H1 (cell line): ENCODE measurements at regions not wholly inside any gene's neighbourhood (a gene's known extent, or its start where the extent isn't known, plus 50 kb on each side); places are given as distances from the start of the nearest gene placed in this dataset.

Experiments
- CTCF ChIA-PET: fragments of 300-600 bp; sonication (Branson Sonifier 250); formaldehyde crosslinking; loops from one replicate; lab custom pipeline; 2021; ENCODE audit not compliant: partially characterized antibody; lab: Charles Lee
- POLR2A ChIA-PET: fragments of 300-600 bp; sonication (Branson Sonifier 250); formaldehyde crosslinking; loops from one replicate; lab custom pipeline; 2021; ENCODE audit warnings: inconsistent platforms; ENCODE audit not compliant: partially characterized antibody; lab: Charles Lee
- DNase-seq, 2 experiments: peaks; one replicate each; pipeline versions ENCODE4 v3.0.0 to v3.0.0-alpha.2; 2010 to 2022; ENCODE audit warnings: low spot score in 2 of 2, low read depth in 1 of 2, mixed read lengths in 1 of 2
- FAIRE-seq: peaks from 2 replicates; lab custom pipeline; 2011; peaks lifted over from hg19 to GRCh38; lab: Jason Lieb, UNC
- H2AFZ ChIP-seq: 2 replicates; pipeline ENCODE4 v1.8.1; 2012; ENCODE audit warnings: low read length, inconsistent platforms
- H2AK5ac ChIP-seq: 2 replicates; pipeline ENCODE4 v1.6.1; 2013; ENCODE audit warnings: low read depth, low read length
- H2BK120ac ChIP-seq: replicated peaks from 2 replicates; pipeline ENCODE3; 2013; ENCODE audit warnings: low read depth, low read length, inconsistent platforms
- H2BK12ac ChIP-seq: 2 replicates; pipeline ENCODE4 v1.6.1; 2013; ENCODE audit warnings: low read depth, low read length
- H2BK15ac ChIP-seq: 2 replicates; pipeline ENCODE4 v1.6.1; 2013; ENCODE audit warnings: low read length
- H2BK20ac ChIP-seq: 2 replicates; pipeline ENCODE4 v1.6.1; 2013; ENCODE audit warnings: low read length
- H2BK5ac ChIP-seq: 2 replicates; pipeline ENCODE4 v1.6.1; 2013; ENCODE audit warnings: low read depth, low read length
- H3K14ac ChIP-seq: 2 replicates; pipeline ENCODE4 v1.6.1; 2013; ENCODE audit warnings: inconsistent platforms; ENCODE audit not compliant: insufficient read length
- H3K18ac ChIP-seq: 2 replicates; pipeline ENCODE4 v1.6.1; 2013; ENCODE audit warnings: low read length; ENCODE audit errors: extremely low read depth
- H3K23ac ChIP-seq: 2 replicates; pipeline ENCODE4 v1.6.1; 2013; ENCODE audit warnings: inconsistent platforms; ENCODE audit not compliant: insufficient read length
- H3K23me2 ChIP-seq: 2 replicates; pipeline ENCODE4 v1.6.1; 2013; ENCODE audit warnings: low read depth, low read length
- H3K27ac ChIP-seq: 2 replicates; pipeline ENCODE4 v1.6.1; 2011; ENCODE audit warnings: low read depth, low read length, inconsistent platforms
- H3K27me3 ChIP-seq, 4 experiments: replicated peaks in 1 of 4; 1 replicate in 1 of 4; 2 replicates in 3 of 4; pipeline versions ENCODE4 v1.6.1 to v1.8.1; 2011 to 2013; ENCODE audit warnings: low read length in 3 of 4, mild to moderate bottlenecking in 3 of 4, inconsistent platforms in 2 of 4, mixed read lengths in 2 of 4, moderate library complexity in 1 of 4; ENCODE audit not compliant: control insufficient read depth in 3 of 4, insufficient read depth in 3 of 4; ENCODE audit errors: extremely low read depth in 1 of 4
- H3K36me3 ChIP-seq, 4 experiments: 2 replicates each; pipeline versions ENCODE4 v1.6.1 to v1.8.1; 2011 to 2013; ENCODE audit warnings: mild to moderate bottlenecking in 4 of 4, low read length in 3 of 4, moderate library complexity in 2 of 4, control low read depth in 1 of 4, inconsistent platforms in 1 of 4; ENCODE audit not compliant: insufficient read depth in 4 of 4, control insufficient read depth in 2 of 4
- H3K4ac ChIP-seq: replicated peaks from 2 replicates; pipeline ENCODE3; 2013; ENCODE audit warnings: low read length, low read depth, mixed read lengths, inconsistent platforms; ENCODE audit not compliant: insufficient read length
- H3K4me1 ChIP-seq, 4 experiments: replicated peaks in 1 of 4; 1 replicate in 1 of 4; 2 replicates in 3 of 4; pipeline versions ENCODE4 v1.6.1 to v1.8.1; 2011 to 2013; ENCODE audit warnings: low read length in 3 of 4, inconsistent platforms in 2 of 4, mixed read lengths in 1 of 4; ENCODE audit not compliant: insufficient read depth in 4 of 4, control insufficient read depth in 3 of 4
- H3K4me2 ChIP-seq, 2 experiments: 2 replicates each; pipeline versions ENCODE4 v1.6.1 to v1.8.1; 2011 to 2013; ENCODE audit warnings: low read depth in 2 of 2, low read length in 2 of 2, control low read depth in 1 of 2, inconsistent platforms in 1 of 2, mild to moderate bottlenecking in 1 of 2; ENCODE audit not compliant: insufficient read depth in 1 of 2
- H3K4me3 ChIP-seq, 4 experiments: fragments of 200-600, 300-600 bp in 1 of 4; sonication (generic), shearing (Covaris generic), sonication (Bioruptor Twin) in 1 of 4; 2 replicates each; pipeline versions ENCODE4 v1.5.1 to v1.8.1; 2011 to 2016; ENCODE audit warnings: low read length in 4 of 4, low read depth in 3 of 4, control low read depth in 2 of 4, inconsistent platforms in 2 of 4, mild to moderate bottlenecking in 2 of 4, mixed read lengths in 1 of 4, moderate library complexity in 1 of 4; ENCODE audit not compliant: insufficient read depth in 2 of 4; ENCODE audit errors: extremely low read depth in 1 of 4
- H3K56ac ChIP-seq: replicated peaks from 2 replicates; pipeline ENCODE3; 2013; ENCODE audit warnings: low read depth, mild to moderate bottlenecking, mixed read lengths, low read length, inconsistent platforms; ENCODE audit not compliant: insufficient read length
- H3K79me1 ChIP-seq: 2 replicates; pipeline ENCODE4 v1.6.1; 2013; ENCODE audit warnings: low read depth, low read length, control low read depth
- H3K79me2 ChIP-seq, 2 experiments: 2 replicates each; pipeline versions ENCODE4 v1.6.1 to v1.8.1; 2012 to 2013; ENCODE audit warnings: low read length in 2 of 2, mild to moderate bottlenecking in 2 of 2, inconsistent platforms in 1 of 2; ENCODE audit not compliant: insufficient read depth in 2 of 2, control insufficient read depth in 1 of 2
- H3K9ac ChIP-seq, 4 experiments: replicated peaks in 1 of 4; 1 replicate in 1 of 4; 2 replicates in 3 of 4; pipeline versions ENCODE4 v1.6.1 to v1.8.1; 2011 to 2013; ENCODE audit warnings: low read depth in 3 of 4, low read length in 3 of 4, control low read depth in 2 of 4, mild to moderate bottlenecking in 2 of 4, moderate library complexity in 2 of 4, inconsistent platforms in 1 of 4; ENCODE audit errors: extremely low read depth in 1 of 4
- H3K9me3 ChIP-seq, 2 experiments: 2 replicates each; pipeline versions ENCODE4 v1.6.1 to v1.8.1; 2012 to 2013; ENCODE audit warnings: mild to moderate bottlenecking in 2 of 2, moderate library complexity in 2 of 2, control low read depth in 1 of 2, inconsistent platforms in 1 of 2, low read depth in 1 of 2, low read length in 1 of 2, mixed read lengths in 1 of 2; ENCODE audit not compliant: insufficient read depth in 2 of 2
- H4K20me1 ChIP-seq, 2 experiments: replicated peaks in 1 of 2; 2 replicates each; pipeline versions ENCODE3 to v1.8.1; 2011 to 2013; ENCODE audit warnings: inconsistent platforms in 2 of 2, low read length in 2 of 2, mild to moderate bottlenecking in 1 of 2; ENCODE audit not compliant: insufficient read depth in 2 of 2, control insufficient read depth in 1 of 2
- H4K5ac ChIP-seq: 2 replicates; pipeline ENCODE4 v1.6.1; 2013; ENCODE audit warnings: low read length, low read depth, mixed read lengths, inconsistent platforms; ENCODE audit not compliant: insufficient read length
- H4K8ac ChIP-seq: 2 replicates; pipeline ENCODE4 v1.8.0; 2013; ENCODE audit warnings: mild to moderate bottlenecking, moderate library complexity, low read length, inconsistent platforms; ENCODE audit not compliant: insufficient read depth; ENCODE audit errors: extremely low read depth
- H4K91ac ChIP-seq: replicated peaks from 2 replicates; pipeline ENCODE3; 2013; ENCODE audit warnings: low read length, mixed read lengths, inconsistent platforms; ENCODE audit not compliant: insufficient read length
- ATF3 ChIP-seq: IDR thresholded peaks from 2 replicates; pipeline ENCODE4 v1.6.1; 2011; ENCODE audit warnings: low read depth, mild to moderate bottlenecking, low read length; ENCODE audit not compliant: insufficient read depth
- CEBPB ChIP-seq: IDR thresholded peaks from 2 replicates; pipeline ENCODE4 v1.6.1; 2012; ENCODE audit warnings: low read depth, low read length
- CHD2 ChIP-seq: IDR thresholded peaks from 2 replicates; pipeline ENCODE4 v1.6.1; 2012; ENCODE audit warnings: low read length, improper control_type of control experiment
- EGR1 ChIP-seq: IDR thresholded peaks from 2 replicates; pipeline ENCODE4 v1.6.1; 2011; ENCODE audit warnings: low read depth, low read length, borderline replicate concordance
- EP300 ChIP-seq, 2 experiments: IDR thresholded peaks; 1 replicate in 1 of 2; 2 replicates in 1 of 2; pipeline ENCODE4 v1.6.1; 2011 to 2012; ENCODE audit warnings: low read depth in 2 of 2, low read length in 2 of 2, mild to moderate bottlenecking in 2 of 2, borderline replicate concordance in 1 of 2, inconsistent platforms in 1 of 2, moderate library complexity in 1 of 2
- GTF2F1 ChIP-seq: IDR thresholded peaks from 2 replicates; pipeline ENCODE4 v1.6.1; 2012; ENCODE audit warnings: low read depth, low read length, improper control_type of control experiment, borderline replicate concordance
- JUN ChIP-seq: IDR thresholded peaks from 2 replicates; pipeline ENCODE4 v1.6.1; 2011; ENCODE audit warnings: low read depth, mild to moderate bottlenecking, improper control_type of control experiment, low read length
- KDM4A ChIP-seq: IDR thresholded peaks from one replicate; pipeline ENCODE4 v1.7.1; 2012; ENCODE audit warnings: low read depth, mild to moderate bottlenecking, moderate library complexity, low read length, inconsistent platforms; ENCODE audit not compliant: severe bottlenecking
- PHF8 ChIP-seq: fragments of 200-600 bp; sonication (generic); conservative IDR thresholded peaks from 2 replicates; pipeline ENCODE4 v1.7.1; 2012; ENCODE audit warnings: low read depth, mild to moderate bottlenecking, inconsistent platforms, low read length, moderate library complexity
- POLR2A ChIP-seq, 2 experiments: IDR thresholded peaks; 1 replicate in 1 of 2; 2 replicates in 1 of 2; pipeline ENCODE4 v1.6.1; 2011; ENCODE audit warnings: low read depth in 2 of 2, low read length in 2 of 2, mild to moderate bottlenecking in 2 of 2; ENCODE audit errors: control extremely low read depth in 1 of 2
- RAD21 ChIP-seq, 2 experiments: IDR thresholded peaks in 1 of 2; conservative IDR thresholded peaks in 1 of 2; 2 replicates each; pipeline ENCODE4 v1.6.1; 2011; ENCODE audit warnings: low read depth in 2 of 2, low read length in 2 of 2, improper control_type of control experiment in 1 of 2, inconsistent platforms in 1 of 2, mild to moderate bottlenecking in 1 of 2, moderate library complexity in 1 of 2
- SP1 ChIP-seq: IDR thresholded peaks from 2 replicates; pipeline ENCODE4 v1.6.1; 2011; ENCODE audit warnings: low read depth, low read length
- SUZ12 ChIP-seq: fragments of 200-600 bp; sonication (generic); IDR thresholded peaks from 2 replicates; pipeline ENCODE4 v1.6.1; 2012; ENCODE audit warnings: mild to moderate bottlenecking, inconsistent platforms, low read length, moderate library complexity, mixed read lengths
- TAF7 ChIP-seq: optimal IDR thresholded peaks from 2 replicates; pipeline ENCODE3; 2011; ENCODE audit warnings: low read depth, mild to moderate bottlenecking, inconsistent platforms, low read length, moderate library complexity, borderline replicate concordance
- YY1 ChIP-seq: IDR thresholded peaks from 2 replicates; pipeline ENCODE4 v1.6.1; 2011; ENCODE audit warnings: low read depth, mild to moderate bottlenecking, low read length
- WGBS, 2 experiments: shearing (Covaris generic) in 1 of 2; methylation state at CpG; one replicate each; pipeline versions ENCODE4 v1.1.6 to v1.1.7; 2013 to 2015; ENCODE audit warnings: low lambda C conversion rate in 2 of 2, mixed read lengths in 2 of 2, inconsistent platforms in 1 of 2, low coverage in 1 of 2, missing lambda C conversion rate in 1 of 2; ENCODE audit not compliant: insufficient replicate concordance in 2 of 2, insufficient coverage in 1 of 2, insufficient read length in 1 of 2; ENCODE audit errors: extremely low coverage in 1 of 2, missing lambda C conversion rate in 1 of 2; 5-methylcytosine and 5-hydroxymethylcytosine counted together

- WGBS, 2 experiments, result 100% methylated on average over 1 of the region's 1 CpG; no CpG with 5 or more reads in 1 of the 2 experiments
- Histone ChIP-seq H3K23me2 (no peaks in the 10 kb centered on the region), H2BK15ac (no peak overlapping the region), H3K23ac (no peak overlapping the region), H3K18ac (no peak overlapping the region), H3K79me1 (no peaks in the 10 kb centered on the region), H3K4me3 (no peak overlapping the region), H2BK5ac (no peak overlapping the region), H3K9ac (no peak overlapping the region), H3K56ac (no peak overlapping the region), H2AK5ac (no peak overlapping the region), H4K8ac (no peak overlapping the region), H3K14ac (no peak overlapping the region), H2BK12ac (no peak overlapping the region), H3K4ac (no peak overlapping the region), H3K27ac (no peak overlapping the region), H3K36me3 (no peaks in the 10 kb centered on the region), H3K27me3 (no peaks in the 10 kb centered on the region), H3K79me2 (no peaks in the 10 kb centered on the region), H3K4me2 (no peak overlapping the region), H4K20me1 (no peaks in the 10 kb centered on the region), H4K5ac (no peak overlapping the region), H4K91ac (no peak overlapping the region), H2BK120ac (no peak overlapping the region), H2AFZ (peak overlapping the region; percentile 50; the same call in 1 of the 2 replicates), H2BK20ac (no peak overlapping the region), H3K4me1 (no peaks in the 10 kb centered on the region), H3K9me3 (no peaks in the 10 kb centered on the region)
- CTCF ChIA-PET, result no interaction called here
- DNase-seq, result no peak
- POLR2A ChIA-PET, result no interaction called here
- FAIRE-seq, result no peak
- TF ChIP-seq POLR2A (IDR thresholded peaks at IDR 0.05; ENCODE audit: control extremely low read depth in 1 of 2, low read depth in 2 of 2, low read length in 2 of 2) (no peak), YY1 (no peak), JUN (no peak), EGR1 (no peak), SP1 (no peak), CEBPB (no peak), PHF8 (no peak), CHD2 (no peak), KDM4A (no peak), ATF3 (no peak), TAF7 (no peak), GTF2F1 (no peak), SUZ12 (no peak), EP300 (IDR thresholded peaks at IDR 0.05; ENCODE audit: borderline replicate concordance in 1 of 2, low read depth in 2 of 2, low read length in 2 of 2) (no peak), RAD21 (IDR thresholded peaks at IDR 0.05 in 1 of 2, conservative IDR thresholded peaks at IDR 0.05 in 1 of 2; ENCODE audit: low read depth in 2 of 2, low read length in 2 of 2) (no peak)
Observed at GRCh38 chr3:80285388-80285787, 517.6 kb upstream of the ROBO1 start.
